SK-N-SH treated with all-trans-retinoic acid at 6 μM for 48 hours (cell line): ENCODE measurements at regions not wholly inside any gene's neighbourhood (a gene's known extent, or its start where the extent isn't known, plus 50 kb on each side); places are given as distances from the start of the nearest gene placed in this dataset.

Experiments used
- ATAC-seq: fragments of 200-7000 bp; cut with Tn5 transposase; 3 replicates; pipeline ENCODE4 v1.9.1; 2020; ENCODE audit warnings: mild to moderate bottlenecking, moderate library complexity
- ARNTL ChIP-seq: fragments of 450-650 bp; formaldehyde crosslinking; IDR thresholded peaks from 2 replicates; pipeline ENCODE4 v1.5.0; 2020; ENCODE audit warnings: low read depth, mild to moderate bottlenecking, moderate library complexity, borderline replicate concordance
- BACH2 ChIP-seq: fragments of 250-450 bp; sonication (Bioruptor Pico); IDR thresholded peaks from 2 replicates; pipeline ENCODE4 v1.9.0; 2021; ENCODE audit warnings: mild to moderate bottlenecking, borderline replicate concordance
- CREB5 ChIP-seq: fragments of 250-450 bp; sonication (Bioruptor Pico); IDR thresholded peaks from 2 replicates; pipeline ENCODE4 v1.5.1; 2020; ENCODE audit warnings: low read depth, mild to moderate bottlenecking, moderate library complexity
- CSDC2 ChIP-seq: fragments of 250-450 bp; sonication (Bioruptor Pico); IDR thresholded peaks from 2 replicates; pipeline ENCODE4 v1.5.0; 2020; ENCODE audit warnings: mild to moderate bottlenecking, moderate library complexity
- CSRNP3 ChIP-seq: fragments of 250-450 bp; sonication (Bioruptor Pico); IDR thresholded peaks from 2 replicates; pipeline ENCODE4 v1.5.1; 2021; ENCODE audit warnings: mild to moderate bottlenecking, moderate library complexity
- ESRRG ChIP-seq: fragments of 250-450 bp; sonication (Bioruptor Pico); IDR thresholded peaks from 2 replicates; pipeline ENCODE4 v1.6.1; 2021; ENCODE audit warnings: mild to moderate bottlenecking
- GLIS3 ChIP-seq: fragments of 250-450 bp; sonication (Bioruptor Pico); IDR thresholded peaks from 2 replicates; pipeline ENCODE4 v1.5.0; 2020; ENCODE audit warnings: mild to moderate bottlenecking, moderate library complexity
- ISL1 ChIP-seq: fragments of 250-450 bp; sonication (Bioruptor Pico); IDR thresholded peaks from 2 replicates; pipeline ENCODE4 v2.1.2; 2022; ENCODE audit warnings: mild to moderate bottlenecking, moderate library complexity
- OSR1 ChIP-seq: fragments of 250-450 bp; sonication (Bioruptor Pico); IDR thresholded peaks from 2 replicates; pipeline ENCODE4 v1.8.0; 2022; ENCODE audit warnings: moderate library complexity, mild to moderate bottlenecking, inconsistent platforms
- PATZ1 ChIP-seq: fragments of 250-450 bp; sonication (Bioruptor Pico); IDR thresholded peaks from 2 replicates; pipeline ENCODE4 v1.8.0; 2020; ENCODE audit warnings: mild to moderate bottlenecking, moderate library complexity, borderline replicate concordance
- POU6F1 ChIP-seq: fragments of 250-450 bp; sonication (Bioruptor Pico); IDR thresholded peaks from 2 replicates; pipeline ENCODE4 v1.8.0; 2021; ENCODE audit warnings: low read depth, mild to moderate bottlenecking, moderate library complexity, borderline replicate concordance
- RARB ChIP-seq: fragments of 250-450 bp; sonication (Bioruptor Pico); IDR thresholded peaks from 2 replicates; pipeline ENCODE4 v1.8.0; 2021; ENCODE audit warnings: mild to moderate bottlenecking, moderate library complexity
- SNAI2 ChIP-seq: fragments of 250-450 bp; sonication (Bioruptor Pico); IDR thresholded peaks from 2 replicates; pipeline ENCODE4 v1.5.0; 2020; ENCODE audit warnings: mild to moderate bottlenecking, moderate library complexity
- TCF4 ChIP-seq: fragments of 250-450 bp; sonication (Bioruptor Pico); IDR thresholded peaks from 2 replicates; pipeline ENCODE4 v1.8.0; 2021; ENCODE audit warnings: mild to moderate bottlenecking, moderate library complexity, borderline replicate concordance
- TSHZ2 ChIP-seq: fragments of 250-450 bp; sonication (Bioruptor Pico); IDR thresholded peaks from 2 replicates; pipeline ENCODE4 v1.5.0; 2020; ENCODE audit warnings: mild to moderate bottlenecking, moderate library complexity
- ZC3H10 ChIP-seq: fragments of 250-450 bp; sonication (Bioruptor Pico); IDR thresholded peaks from 2 replicates; pipeline ENCODE4 v1.5.1; 2021; ENCODE audit warnings: mild to moderate bottlenecking, moderate library complexity
- ZFP3 ChIP-seq: fragments of 250-450 bp; sonication (Bioruptor Pico); IDR thresholded peaks from 2 replicates; pipeline ENCODE4 v1.5.0; 2020; ENCODE audit warnings: mild to moderate bottlenecking, moderate library complexity
- ZFP30 ChIP-seq: fragments of 450-650 bp; formaldehyde crosslinking; IDR thresholded peaks from 2 replicates; pipeline ENCODE4 v1.5.0; 2022; ENCODE audit warnings: mild to moderate bottlenecking, moderate library complexity
- ZNF565 ChIP-seq: fragments of 450-650 bp; formaldehyde crosslinking; conservative IDR thresholded peaks from 2 replicates; pipeline ENCODE4 v1.5.0; 2020; ENCODE audit warnings: low read depth, mild to moderate bottlenecking, moderate library complexity

- TF ChIP-seq PATZ1 (CRISPR knock-in tag) (no peak), BACH2 (CRISPR knock-in tag) (no peak), SNAI2 (CRISPR knock-in tag) (no peak)
Observed at GRCh38 chr7:67573639-67574038, 577.0 kb downstream of the TYW1 start (continued).

- no peak for ATAC-seq
- TF ChIP-seq RARB (CRISPR knock-in tag) (no peak), ZFP3 (CRISPR knock-in tag) (no peak), PATZ1 (CRISPR knock-in tag) (no peak), POU6F1 (CRISPR knock-in tag) (no peak), ZNF565 (CRISPR knock-in tag) (no peak), TCF4 (CRISPR knock-in tag) (no peak), OSR1 (CRISPR knock-in tag) (no peak), ARNTL (CRISPR knock-in tag) (no peak), TSHZ2 (no peak), CSDC2 (CRISPR knock-in tag) (no peak), ESRRG (CRISPR knock-in tag) (no peak), BACH2 (CRISPR knock-in tag) (no peak), CREB5 (no peak), ZC3H10 (CRISPR knock-in tag) (no peak), CSRNP3 (CRISPR knock-in tag) (no peak), ZFP30 (CRISPR knock-in tag) (no peak)
Observed at GRCh38 chr7:67588631-67589030, 592.0 kb downstream of the TYW1 start.

GRCh38 chr7:67589183-67589582 is 592.5 kb downstream of the TYW1 start:
- ATAC-seq, result no peak
- TF ChIP-seq ZFP3 (CRISPR knock-in tag) (no peak), ESRRG (CRISPR knock-in tag) (no peak), CSRNP3 (CRISPR knock-in tag) (no peak), SNAI2 (CRISPR knock-in tag) (no peak), ISL1 (no peak), CSDC2 (CRISPR knock-in tag) (no peak), GLIS3 (no peak)
